Liver (tissue), 8 donors: ENCODE measurements at regions not wholly inside any gene's neighbourhood (a gene's known extent, or its start where the extent isn't known, plus 50 kb on each side); places are given as distances from the start of the nearest gene placed in this dataset.

Experiments
- DNase-seq: peaks from one replicate; pipeline ENCODE4 v3.0.0-alpha.2; 2017; ENCODE audit warnings: low spot score
- H3K27ac ChIP-seq, 2 donors: one replicate each; pipeline ENCODE4 v1.7.0; 2013; ENCODE audit warnings: inconsistent platforms in 2 of 2, low read length in 2 of 2, control low read depth in 1 of 2, low read depth in 1 of 2, mild to moderate bottlenecking in 1 of 2
- H3K27me3 ChIP-seq, 4 donors: one replicate each; pipeline versions ENCODE4 v1.6.1 to v1.7.0; 2013; ENCODE audit warnings: low read length in 3 of 4, inconsistent platforms in 1 of 4, mild to moderate bottlenecking in 1 of 4, moderate library complexity in 1 of 4; ENCODE audit not compliant: control insufficient read depth in 4 of 4, insufficient read depth in 4 of 4
- H3K36me3 ChIP-seq, 4 donors: one replicate each; pipeline versions ENCODE4 v1.6.1 to v1.7.0; 2013; ENCODE audit warnings: low read length in 3 of 4, mild to moderate bottlenecking in 3 of 4, low read depth in 1 of 4, moderate library complexity in 1 of 4; ENCODE audit not compliant: control insufficient read depth in 4 of 4, insufficient read depth in 3 of 4
- H3K4me1 ChIP-seq, 4 donors: one replicate each; pipeline versions ENCODE4 v1.6.1 to v1.7.0; 2013; ENCODE audit warnings: low read length in 3 of 4, mild to moderate bottlenecking in 3 of 4, moderate library complexity in 1 of 4; ENCODE audit not compliant: control insufficient read depth in 4 of 4, insufficient read depth in 4 of 4
- H3K4me3 ChIP-seq, 3 donors: one replicate each; pipeline versions ENCODE4 v1.6.1 to v1.7.0; 2013; ENCODE audit warnings: low read length in 3 of 3, control low read depth in 1 of 3, low read depth in 1 of 3, mild to moderate bottlenecking in 1 of 3
- H3K9ac ChIP-seq, 2 donors: one replicate each; pipeline ENCODE4 v1.7.0; 2013; ENCODE audit warnings: low read length in 2 of 2, mild to moderate bottlenecking in 2 of 2, moderate library complexity in 2 of 2, control low read depth in 1 of 2, low read depth in 1 of 2
- H3K9me3 ChIP-seq, 4 donors: one replicate each; pipeline versions ENCODE4 v1.6.1 to v1.7.0; 2013; ENCODE audit warnings: low read length in 3 of 4; ENCODE audit not compliant: control insufficient read depth in 4 of 4
- ATF3 ChIP-seq: IDR thresholded peaks from 2 replicates; pipeline ENCODE4 v1.6.1; 2016; ENCODE audit warnings: antibody characterized with exemption
- CTCF ChIP-seq: fragments of 150-350 bp; IDR thresholded peaks from 2 replicates; pipeline ENCODE4 v1.5.1; 2017; ENCODE audit warnings: improper control_type of control experiment, low read depth, low read length; ENCODE audit not compliant: missing input control
- EGR1 ChIP-seq, 2 donors: IDR thresholded peaks; 2 replicates each; pipeline ENCODE4 v1.6.1; 2016 to 2018; ENCODE audit warnings: antibody characterized with exemption in 2 of 2, low read depth in 2 of 2
- FOXA1 ChIP-seq: IDR thresholded peaks from 2 replicates; pipeline ENCODE4 v1.6.1; 2016; ENCODE audit warnings: antibody characterized with exemption
- FOXA2 ChIP-seq: IDR thresholded peaks from 2 replicates; pipeline ENCODE4 v1.6.1; 2016; ENCODE audit warnings: antibody characterized with exemption
- GABPA ChIP-seq, 2 donors: IDR thresholded peaks in 1 of 2; conservative IDR thresholded peaks in 1 of 2; 2 replicates each; pipeline ENCODE4 v1.6.1; 2016; ENCODE audit warnings: antibody characterized with exemption in 2 of 2, mild to moderate bottlenecking in 1 of 2, moderate library complexity in 1 of 2
- HNF4A ChIP-seq, 2 donors: conservative IDR thresholded peaks; 2 replicates each; pipeline ENCODE4 v1.6.1; 2016; ENCODE audit warnings: antibody characterized with exemption in 2 of 2, mild to moderate bottlenecking in 2 of 2
- HNF4G ChIP-seq: IDR thresholded peaks from 2 replicates; pipeline ENCODE4 v1.6.1; 2016; ENCODE audit warnings: antibody characterized with exemption
- JUND ChIP-seq, 2 donors: IDR thresholded peaks; 2 replicates each; pipeline ENCODE4 v1.6.1; 2016; ENCODE audit warnings: antibody characterized with exemption in 2 of 2
- MAX ChIP-seq: IDR thresholded peaks from 2 replicates; pipeline ENCODE4 v1.6.1; 2016; ENCODE audit warnings: antibody characterized with exemption
- NR2F2 ChIP-seq: IDR thresholded peaks from 2 replicates; pipeline ENCODE4 v1.6.1; 2016; ENCODE audit warnings: antibody characterized with exemption
- RAD21 ChIP-seq, 2 donors: IDR thresholded peaks; 2 replicates each; pipeline ENCODE4 v1.6.1; 2016; ENCODE audit warnings: antibody characterized with exemption in 2 of 2, mild to moderate bottlenecking in 2 of 2
- REST ChIP-seq: IDR thresholded peaks from 2 replicates; pipeline ENCODE4 v1.6.1; 2016; ENCODE audit warnings: antibody characterized with exemption, mild to moderate bottlenecking
- RXRA ChIP-seq, 2 donors: IDR thresholded peaks; 2 replicates each; pipeline ENCODE4 v1.6.1; 2017 to 2018; ENCODE audit warnings: antibody characterized with exemption in 2 of 2, mild to moderate bottlenecking in 1 of 2
- SP1 ChIP-seq: IDR thresholded peaks from 2 replicates; pipeline ENCODE4 v1.6.1; 2018; ENCODE audit warnings: antibody characterized with exemption, mild to moderate bottlenecking
- TAF1 ChIP-seq: conservative IDR thresholded peaks from 2 replicates; pipeline ENCODE4 v1.6.1; 2016; ENCODE audit warnings: antibody characterized with exemption, mild to moderate bottlenecking
- YY1 ChIP-seq: IDR thresholded peaks from 2 replicates; pipeline ENCODE4 v1.6.1; 2016; ENCODE audit warnings: antibody characterized with exemption, mild to moderate bottlenecking
- ZBTB33 ChIP-seq: IDR thresholded peaks from 2 replicates; pipeline ENCODE4 v1.6.1; 2016; ENCODE audit warnings: antibody characterized with exemption
- WGBS: extraction: QIAGEN DNeasy Blood & Tissue Kit; methylation state at CpG from one replicate; pipeline ENCODE4 v1.1.7; 2013; 5-methylcytosine and 5-hydroxymethylcytosine counted together
- donor health status: healthy.
- donor health status: healthy.
- donor health status: healthy.
- donor health status: healthy.
- donor health status: healthy.

GRCh38 chr9:89746385-89747116 lies 141.7 kb downstream of the GADD45G start:
- no peak overlapping the region for H3K4me3 ChIP-seq
- no peak for DNase-seq
- H3K4me1 ChIP-seq, result peaks cover 0 to 18% (median 2%) of the 10 kb centered on the region in 4 donors
- H3K9me3 ChIP-seq, result no peaks in the 10 kb centered on the region
- H3K27ac ChIP-seq, result no peak overlapping the region
- no peaks in the 10 kb centered on the region for H3K27me3 ChIP-seq
- 78% methylated on average over 15 of the region's 15 CpGs for WGBS
- no peaks in the 10 kb centered on the region for H3K36me3 ChIP-seq
- no peak overlapping the region for H3K9ac ChIP-seq
- TF ChIP-seq MAX, result no peak
- TF ChIP-seq NR2F2, result no peak
- no peak for TF ChIP-seq CTCF
- no peak for TF ChIP-seq REST
- no peak for TF ChIP-seq HNF4G
- no peak for TF ChIP-seq RAD21 (IDR thresholded peaks at IDR 0.05)
- no peak for TF ChIP-seq TAF1
- no peak for TF ChIP-seq FOXA2
- no peak for TF ChIP-seq HNF4A (conservative IDR thresholded peaks at IDR 0.05)
- TF ChIP-seq ATF3, result no peak
- no peak for TF ChIP-seq SP1
- no peak for TF ChIP-seq RXRA (IDR thresholded peaks at IDR 0.05)
- no peak for TF ChIP-seq JUND (IDR thresholded peaks at IDR 0.05)
- no peak for TF ChIP-seq GABPA (IDR thresholded peaks at IDR 0.05 in 1 of 2, conservative IDR thresholded peaks at IDR 0.05 in 1 of 2)
- TF ChIP-seq EGR1 (IDR thresholded peaks at IDR 0.05; ENCODE audit: low read depth in 2 of 2), result no peak
- TF ChIP-seq FOXA1, result no peak
- no peak for TF ChIP-seq ZBTB33
- TF ChIP-seq YY1, result no peak
